OCI-LY3 (cell line): ENCODE measurements at regions not wholly inside any gene's neighbourhood (a gene's known extent, or its start where the extent isn't known, plus 50 kb on each side); places are given as distances from the start of the nearest gene placed in this dataset.
"Not testable (repeated sequence)": the region's sequence is repeated elsewhere in the genome, so short reads cannot be mapped to it uniquely, and the experiment has no call there.

ENCODE experiments used
- EZH2phosphoT487 ChIP-seq: fragments of 200-600 bp; shearing (Covaris generic); IDR thresholded peaks from 2 replicates; pipeline ENCODE4 v1.6.1; 2018; ENCODE audit warnings: antibody characterized with exemption, mixed run types, low read depth
- TF ChIP-seq, protein P1 (sequence below): fragments of 200-600, 300-600 bp; sonication (generic); IDR thresholded peaks from 2 replicates; pipeline ENCODE4 v1.5.1; 2014; ENCODE audit warnings: antibody characterized with exemption, low read length, low read depth

DNA sequence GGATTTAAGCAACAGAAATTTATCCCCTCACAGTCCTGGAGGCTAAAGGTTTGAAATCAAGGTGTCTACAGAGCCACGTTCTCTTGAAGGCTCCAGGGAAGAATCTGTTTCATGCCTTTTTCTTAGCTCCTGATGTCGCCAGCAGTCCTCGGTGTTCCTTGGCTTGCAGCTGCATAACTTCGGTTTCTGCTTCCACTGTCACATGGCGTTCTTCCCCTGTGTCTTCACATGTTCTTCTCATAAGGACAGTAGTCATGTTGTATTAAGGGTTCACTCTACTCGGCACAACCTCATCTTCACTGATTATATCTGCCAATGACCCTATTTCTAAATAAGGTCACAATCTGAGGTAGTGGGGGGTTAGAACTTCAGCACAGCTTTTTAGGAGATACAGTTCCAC lies 65.2 kb downstream of the B4GALT7 start:
- TF ChIP-seq, protein P1, sequence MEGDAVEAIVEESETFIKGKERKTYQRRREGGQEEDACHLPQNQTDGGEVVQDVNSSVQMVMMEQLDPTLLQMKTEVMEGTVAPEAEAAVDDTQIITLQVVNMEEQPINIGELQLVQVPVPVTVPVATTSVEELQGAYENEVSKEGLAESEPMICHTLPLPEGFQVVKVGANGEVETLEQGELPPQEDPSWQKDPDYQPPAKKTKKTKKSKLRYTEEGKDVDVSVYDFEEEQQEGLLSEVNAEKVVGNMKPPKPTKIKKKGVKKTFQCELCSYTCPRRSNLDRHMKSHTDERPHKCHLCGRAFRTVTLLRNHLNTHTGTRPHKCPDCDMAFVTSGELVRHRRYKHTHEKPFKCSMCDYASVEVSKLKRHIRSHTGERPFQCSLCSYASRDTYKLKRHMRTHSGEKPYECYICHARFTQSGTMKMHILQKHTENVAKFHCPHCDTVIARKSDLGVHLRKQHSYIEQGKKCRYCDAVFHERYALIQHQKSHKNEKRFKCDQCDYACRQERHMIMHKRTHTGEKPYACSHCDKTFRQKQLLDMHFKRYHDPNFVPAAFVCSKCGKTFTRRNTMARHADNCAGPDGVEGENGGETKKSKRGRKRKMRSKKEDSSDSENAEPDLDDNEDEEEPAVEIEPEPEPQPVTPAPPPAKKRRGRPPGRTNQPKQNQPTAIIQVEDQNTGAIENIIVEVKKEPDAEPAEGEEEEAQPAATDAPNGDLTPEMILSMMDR, result not testable (repeated sequence)
- TF ChIP-seq EZH2phosphoT487, result not testable (repeated sequence)
